Left lung (tissue), 4 donors: ENCODE measurements at regions not wholly inside any gene's neighbourhood (a gene's known extent, or its start where the extent isn't known, plus 50 kb on each side); places are given as distances from the start of the nearest gene placed in this dataset.
A peak's percentile ranks its signal among the peaks of the same experiment; 100 is the strongest.

ENCODE experiments used
- ATAC-seq: fragments of 200-7000 bp; cut with Tn5 transposase; one replicate; pipeline ENCODE4 v1.9.1; 2020; ENCODE audit warnings: moderate library complexity
- DNase-seq, 4 donors: peaks; one replicate each; pipeline ENCODE4 v3.0.0-alpha.2; 2013 to 2020
- H3K27ac ChIP-seq, 2 donors: fragments of 200-600 bp; sonication (generic) in 1 of 2; one replicate each; pipeline versions ENCODE4 v1.5.0 to v1.8.0; 2020 to 2021
- H3K27me3 ChIP-seq, 2 donors: fragments of 200-600 bp; sonication (generic) in 1 of 2; one replicate each; pipeline versions ENCODE4 v1.5.0 to v1.8.0; 2020 to 2021
- H3K36me3 ChIP-seq, 2 donors: fragments of 200-600 bp; sonication (generic) in 1 of 2; one replicate each; pipeline versions ENCODE4 v1.5.0 to v1.8.0; 2020 to 2021
- H3K4me1 ChIP-seq, 2 donors: fragments of 200-600 bp; one replicate each; pipeline ENCODE4 v1.8.0; 2021
- H3K4me3 ChIP-seq, 2 donors: fragments of 200-600 bp; sonication (generic) in 1 of 2; one replicate each; pipeline versions ENCODE4 v1.5.0 to v1.8.0; 2020 to 2021; ENCODE audit warnings: mild to moderate bottlenecking in 1 of 2
- H3K9me3 ChIP-seq, 2 donors: fragments of 200-600 bp; sonication (generic) in 1 of 2; one replicate each; pipeline versions ENCODE4 v1.5.0 to v1.8.0; 2020 to 2021
- intact Hi-C, 2 donors: fragments of 100-400 bp; cut with DNase I; formaldehyde crosslinking; loops; one replicate each; pipeline versions ENCODE4 v1.11.2 to v1.14.2; 2022
- TF ChIP-seq, protein P1 (sequence below), 2 donors: fragments of 200-600 bp; sonication (generic) in 1 of 2; IDR thresholded peaks; one replicate each; pipeline versions ENCODE4 v1.5.0 to v1.8.0; 2021; ENCODE audit warnings: antibody characterized with exemption in 2 of 2
- donor health status: DM: no; HTN: yes; CAD: no.
- donor health status: DM: no; HTN: no; CAD: no.

- peaks cover 0 to 4% of the 10 kb centered on the region in 2 donors for H3K9me3 ChIP-seq
- no peaks in the 10 kb centered on the region for H3K36me3 ChIP-seq
- intact Hi-C loops, result no loop called here
- DNase-seq (no peak), ATAC-seq (no peak)
- H3K27me3 ChIP-seq, result no peaks in the 10 kb centered on the region
- no peak overlapping the region for H3K4me3 ChIP-seq
- TF ChIP-seq, protein P1, sequence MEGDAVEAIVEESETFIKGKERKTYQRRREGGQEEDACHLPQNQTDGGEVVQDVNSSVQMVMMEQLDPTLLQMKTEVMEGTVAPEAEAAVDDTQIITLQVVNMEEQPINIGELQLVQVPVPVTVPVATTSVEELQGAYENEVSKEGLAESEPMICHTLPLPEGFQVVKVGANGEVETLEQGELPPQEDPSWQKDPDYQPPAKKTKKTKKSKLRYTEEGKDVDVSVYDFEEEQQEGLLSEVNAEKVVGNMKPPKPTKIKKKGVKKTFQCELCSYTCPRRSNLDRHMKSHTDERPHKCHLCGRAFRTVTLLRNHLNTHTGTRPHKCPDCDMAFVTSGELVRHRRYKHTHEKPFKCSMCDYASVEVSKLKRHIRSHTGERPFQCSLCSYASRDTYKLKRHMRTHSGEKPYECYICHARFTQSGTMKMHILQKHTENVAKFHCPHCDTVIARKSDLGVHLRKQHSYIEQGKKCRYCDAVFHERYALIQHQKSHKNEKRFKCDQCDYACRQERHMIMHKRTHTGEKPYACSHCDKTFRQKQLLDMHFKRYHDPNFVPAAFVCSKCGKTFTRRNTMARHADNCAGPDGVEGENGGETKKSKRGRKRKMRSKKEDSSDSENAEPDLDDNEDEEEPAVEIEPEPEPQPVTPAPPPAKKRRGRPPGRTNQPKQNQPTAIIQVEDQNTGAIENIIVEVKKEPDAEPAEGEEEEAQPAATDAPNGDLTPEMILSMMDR (IDR thresholded peaks at IDR 0.05), result no peak
- no peaks in the 10 kb centered on the region for H3K4me1 ChIP-seq
- no peak overlapping the region for H3K27ac ChIP-seq
These were observed 542.3 kb upstream of the ROBO2 start for GRCh38 chr3:76497636-76498035.

GRCh38 chr3:76500746-76501275 lies 539.1 kb upstream of the ROBO2 start:
- Histone ChIP-seq H3K27ac (no peak overlapping the region), H3K4me3 (no peak overlapping the region), H3K36me3 (no peaks in the 10 kb centered on the region), H3K4me1 (no peaks in the 10 kb centered on the region), H3K9me3 (peaks cover 0 to 4% of the 10 kb centered on the region in 2 donors), H3K27me3 (no peaks in the 10 kb centered on the region)
- ATAC-seq, result peak; percentile 73
- TF ChIP-seq, protein P1 (IDR thresholded peaks at IDR 0.05), result no peak
- no peak for DNase-seq
- intact Hi-C loops, result no loop called here

DNA sequence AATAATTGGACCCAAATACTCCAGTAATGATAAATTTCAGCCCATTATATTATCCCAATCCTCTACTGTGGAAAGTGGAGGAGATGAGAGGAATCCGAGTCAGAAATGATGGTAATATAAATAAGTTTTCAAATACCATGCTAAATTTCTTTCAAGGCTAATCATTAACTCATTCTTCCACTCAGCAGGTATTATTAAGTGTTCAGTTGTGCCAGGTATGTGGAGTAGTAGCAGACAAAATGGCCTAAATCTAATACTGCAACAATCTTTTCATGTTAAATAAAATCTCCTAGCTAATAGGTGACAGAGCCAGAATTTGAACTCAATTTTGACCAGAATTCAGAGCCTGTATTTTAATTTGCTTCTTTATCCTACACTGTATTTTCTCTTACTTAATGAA lies 538.6 kb upstream of the ROBO2 start:
- TF ChIP-seq, protein P1 (IDR thresholded peaks at IDR 0.05), result no peak
- intact Hi-C loops, result no loop called here
- Histone ChIP-seq H3K27ac (no peak overlapping the region), H3K4me3 (no peak overlapping the region), H3K27me3 (no peaks in the 10 kb centered on the region), H3K9me3 (peaks cover 0 to 4% of the 10 kb centered on the region in 2 donors), H3K4me1 (no peaks in the 10 kb centered on the region), H3K36me3 (no peaks in the 10 kb centered on the region)
- ATAC-seq, result peak; percentile 69
- DNase-seq, result no peak

- DNase-seq (no peak), ATAC-seq (no peak)
- intact Hi-C loops, result no loop called here
- Histone ChIP-seq H3K36me3 (no peaks in the 10 kb centered on the region), H3K27me3 (no peaks in the 10 kb centered on the region), H3K9me3 (peaks cover 0 to 3% of the 10 kb centered on the region in 2 donors), H3K4me1 (no peaks in the 10 kb centered on the region), H3K27ac (no peak overlapping the region), H3K4me3 (no peak overlapping the region)
- TF ChIP-seq, protein P1 (IDR thresholded peaks at IDR 0.05), result no peak
These were observed 537.8 kb upstream of the ROBO2 start for GRCh38 chr3:76502076-76502475.

DNA sequence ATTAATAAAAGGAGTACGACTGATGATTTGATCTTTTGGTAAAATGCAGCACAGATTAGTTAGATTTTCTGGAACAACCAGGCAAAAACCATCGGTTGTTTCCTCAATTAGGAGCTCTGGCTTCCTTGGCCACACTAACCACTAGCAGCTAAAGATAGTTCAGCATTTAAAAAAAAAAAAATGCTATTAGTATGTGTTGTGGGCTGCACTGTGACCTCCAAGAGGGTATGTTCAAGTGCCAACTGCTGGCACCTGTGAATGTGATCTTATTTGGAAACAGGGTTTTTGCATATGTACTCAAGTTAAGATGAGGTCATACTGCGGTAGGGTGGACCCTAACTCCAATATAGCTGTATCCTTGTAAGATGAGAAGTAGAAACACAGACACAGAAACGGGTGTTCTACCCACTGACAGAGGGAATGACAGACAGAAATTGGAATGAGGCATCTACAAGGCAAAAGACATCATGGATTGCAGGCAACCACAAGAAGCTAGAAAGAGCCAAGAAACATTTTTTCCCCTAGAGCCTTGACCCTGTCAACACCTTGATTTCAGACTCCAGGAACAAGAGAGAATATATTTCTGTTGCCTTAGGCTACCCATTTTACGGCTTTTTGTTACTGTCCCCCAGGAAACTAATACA lies 534.6 kb upstream of the ROBO2 start:
- no peak for DNase-seq
- H3K36me3 ChIP-seq, result no peaks in the 10 kb centered on the region
- TF ChIP-seq, protein P1 (IDR thresholded peaks at IDR 0.05), result no peak
- H3K4me3 ChIP-seq, result no peak overlapping the region
- intact Hi-C loops, result no loop called here
- H3K4me1 ChIP-seq, result no peaks in the 10 kb centered on the region
- H3K9me3 ChIP-seq, result no peaks in the 10 kb centered on the region
- no peaks in the 10 kb centered on the region for H3K27me3 ChIP-seq
- H3K27ac ChIP-seq, result no peak overlapping the region
- ATAC-seq, result no peak
